ENCODE measurements at regions not wholly inside any gene's neighbourhood (a gene's known extent, or its start where the extent isn't known, plus 50 kb on each side); places are given as distances from the start of the nearest gene placed in this dataset.

DNA sequence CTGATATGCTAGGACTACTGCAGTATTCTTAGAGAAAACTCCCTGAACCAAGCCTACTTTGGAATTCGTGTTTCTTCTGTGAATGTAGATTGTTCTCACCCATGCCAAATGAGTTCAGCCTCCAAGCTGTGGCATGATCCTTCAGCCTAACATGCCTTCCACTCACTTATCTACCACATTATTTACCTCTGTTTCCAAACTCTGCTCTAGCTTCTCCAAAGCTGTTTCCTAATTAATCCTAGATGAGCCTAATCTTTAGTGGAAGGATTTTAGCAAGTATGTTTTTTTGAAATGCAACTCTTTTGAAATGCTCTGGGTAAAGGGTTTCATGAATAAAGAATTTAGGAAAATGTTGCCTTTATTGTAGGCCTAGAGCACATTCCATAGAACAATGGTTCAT, 152.9 kb upstream of the MMADHC start:
- no peak for TF ChIP-seq CTCF (IDR thresholded peaks at IDR 0.05 in 8 of 11, conservative IDR thresholded peaks at IDR 0.05 in 3 of 11)
- TF ChIP-seq POLR2A (IDR thresholded peaks at IDR 0.05) = no peak
- TF ChIP-seq POLR2AphosphoS5 (IDR thresholded peaks at IDR 0.05) = no peak

Data from spleen (tissue), 7 donors.